ENCODE measurements at regions not wholly inside any gene's neighbourhood (a gene's known extent, or its start where the extent isn't known, plus 50 kb on each side); places are given as distances from the start of the nearest gene placed in this dataset.
"Not testable (repeated sequence)": the region's sequence is repeated elsewhere in the genome, so short reads cannot be mapped to it uniquely, and the experiment has no call there.

- Histone ChIP-seq H3K9me3 (ENCODE audit: control insufficient read depth, insufficient read depth, low read length) (no peaks in the 10 kb centered on the region), H3K27me3 (ENCODE audit: control insufficient read depth, insufficient read depth, low read length) (no peaks in the 10 kb centered on the region), H3K4me1 (ENCODE audit: control insufficient read depth, insufficient read depth, low read length) (no peaks in the 10 kb centered on the region), H3K27ac (ENCODE audit: low read length) (no peak overlapping the region), H3K4me3 (ENCODE audit: low read length) (no peak overlapping the region), H3K36me3 (ENCODE audit: control insufficient read depth, insufficient read depth, low read length) (no peaks in the 10 kb centered on the region)
- no peak overlapping the region for H3K27ac Mint-ChIP-seq
- no peaks in the 10 kb centered on the region for H3K4me1 Mint-ChIP-seq
- no peaks in the 10 kb centered on the region for H3K36me3 Mint-ChIP-seq
- no peaks in the 10 kb centered on the region for H3K27me3 Mint-ChIP-seq (ENCODE audit: low read depth in 2 of 2)
- no peak for DNase-seq
- 76% methylated on average over 2 of the region's 3 CpGs for WGBS (ENCODE audit: insufficient coverage)
- H3K4me3 Mint-ChIP-seq = no peak overlapping the region
- no peak for ATAC-seq
- H3K9me3 Mint-ChIP-seq = peaks cover 9 to 12% of the 10 kb centered on the region in 2 donors
- TF ChIP-seq CTCF (IDR thresholded peaks at IDR 0.05) = no peak
- intact Hi-C loops (cut with micrococcal nuclease) = no loop called here
Observed at GRCh38 chr11:87634331-87634730, 540.9 kb downstream of the RAB38 start.

- H3K4me3 Mint-ChIP-seq = no peak overlapping the region
- no peak for TF ChIP-seq CTCF (IDR thresholded peaks at IDR 0.05)
- Histone ChIP-seq H3K27ac (ENCODE audit: low read length) (no peak overlapping the region), H3K36me3 (ENCODE audit: control insufficient read depth, insufficient read depth, low read length) (no peaks in the 10 kb centered on the region), H3K27me3 (ENCODE audit: control insufficient read depth, insufficient read depth, low read length) (no peaks in the 10 kb centered on the region), H3K4me1 (ENCODE audit: control insufficient read depth, insufficient read depth, low read length) (no peaks in the 10 kb centered on the region), H3K4me3 (ENCODE audit: low read length) (no peak overlapping the region), H3K9me3 (ENCODE audit: control insufficient read depth, insufficient read depth, low read length) (no peaks in the 10 kb centered on the region)
- no peaks in the 10 kb centered on the region for H3K36me3 Mint-ChIP-seq
- H3K4me1 Mint-ChIP-seq = no peaks in the 10 kb centered on the region
- no peak for DNase-seq
- peaks cover 14 to 17% of the 10 kb centered on the region in 2 donors for H3K9me3 Mint-ChIP-seq
- H3K27me3 Mint-ChIP-seq (ENCODE audit: low read depth in 2 of 2) = no peaks in the 10 kb centered on the region
- no peak overlapping the region for H3K27ac Mint-ChIP-seq
- intact Hi-C loops (cut with micrococcal nuclease) = no loop called here
- no peak for ATAC-seq
Observed at GRCh38 chr11:87628957-87629356, 546.3 kb downstream of the RAB38 start.

- Histone ChIP-seq H3K4me1 (ENCODE audit: control insufficient read depth, insufficient read depth, low read length) (no peaks in the 10 kb centered on the region), H3K4me3 (ENCODE audit: low read length) (no peak overlapping the region), H3K9me3 (ENCODE audit: control insufficient read depth, insufficient read depth, low read length) (no peaks in the 10 kb centered on the region), H3K27me3 (ENCODE audit: control insufficient read depth, insufficient read depth, low read length) (no peaks in the 10 kb centered on the region), H3K27ac (ENCODE audit: low read length) (no peak overlapping the region), H3K36me3 (ENCODE audit: control insufficient read depth, insufficient read depth, low read length) (no peaks in the 10 kb centered on the region)
- Mint-ChIP-seq H3K27me3 (ENCODE audit: low read depth in 2 of 2) (no peaks in the 10 kb centered on the region), H3K4me3 (no peak overlapping the region), H3K36me3 (no peaks in the 10 kb centered on the region), H3K9me3 (peaks cover 14 to 15% of the 10 kb centered on the region in 2 donors), H3K4me1 (no peaks in the 10 kb centered on the region), H3K27ac (no peak overlapping the region)
- ATAC-seq = no peak
- no peak for DNase-seq
- intact Hi-C loops (cut with micrococcal nuclease) = no loop called here
- 81% methylated on average over 5 of the region's 5 CpGs for WGBS (ENCODE audit: insufficient coverage)
- no peak for TF ChIP-seq CTCF (IDR thresholded peaks at IDR 0.05)
Observed at GRCh38 chr11:87628026-87628580, 547.1 kb downstream of the RAB38 start.

- WGBS (ENCODE audit: insufficient coverage) = 86% methylated on average over 23 of the region's 24 CpGs
- H3K4me1 ChIP-seq (ENCODE audit: control insufficient read depth, insufficient read depth, low read length); H3K9me3 ChIP-seq (ENCODE audit: control insufficient read depth, insufficient read depth, low read length); intact Hi-C loops (cut with micrococcal nuclease); H3K4me1 Mint-ChIP-seq; H3K27ac ChIP-seq (ENCODE audit: low read length); H3K27me3 Mint-ChIP-seq (ENCODE audit: low read depth in 2 of 2); H3K27me3 ChIP-seq (ENCODE audit: control insufficient read depth, insufficient read depth, low read length); H3K27ac Mint-ChIP-seq; DNase-seq; H3K4me3 ChIP-seq (ENCODE audit: low read length); H3K36me3 ChIP-seq (ENCODE audit: control insufficient read depth, insufficient read depth, low read length); ATAC-seq; H3K36me3 Mint-ChIP-seq; H3K4me3 Mint-ChIP-seq: not testable (repeated sequence)
- peaks cover 12 to 19% of the 10 kb centered on the region in 2 donors for H3K9me3 Mint-ChIP-seq
Observed at GRCh38 chr11:87623531-87624365, 551.5 kb downstream of the RAB38 start.

Measured in natural killer cell (primary cell).